Body of pancreas (tissue), 4 donors: ENCODE measurements at regions not wholly inside any gene's neighbourhood (a gene's known extent, or its start where the extent isn't known, plus 50 kb on each side); places are given as distances from the start of the nearest gene placed in this dataset.

Source experiments
- CTCF ChIP-seq, 7 experiments: fragments of 450-650 bp in 4 of 7; fragments of 200-600 bp in 3 of 7; sonication (generic) in 3 of 7; IDR thresholded peaks; one replicate each; pipeline ENCODE4 v1.5.1; 2016 to 2019; ENCODE audit warnings: antibody characterized with exemption in 7 of 7
- POLR2A ChIP-seq, 3 donors: fragments of 450-650 bp; IDR thresholded peaks; one replicate each; pipeline ENCODE4 v1.6.1; 2016; ENCODE audit warnings: antibody characterized with exemption in 3 of 3, mild to moderate bottlenecking in 2 of 3

- TF ChIP-seq CTCF (IDR thresholded peaks at IDR 0.05) (no peak), POLR2A (IDR thresholded peaks at IDR 0.05) (no peak)
Observed at GRCh38 chr5:74205767-74206578, 434.6 kb downstream of the ENC1 start.
